GM19324 (cell line): ENCODE measurements at regions not wholly inside any gene's neighbourhood (a gene's known extent, or its start where the extent isn't known, plus 50 kb on each side); places are given as distances from the start of the nearest gene placed in this dataset.
"Not testable (repeated sequence)": the region's sequence is repeated elsewhere in the genome, so short reads cannot be mapped to it uniquely, and the experiment has no call there.

Source experiments
- ATAC-seq: cut with Tn5 transposase; IDR thresholded peaks from one replicate; pipeline ENCODE4 v1.9.1; 2021; ENCODE audit warnings: mild to moderate bottlenecking, moderate library complexity; ENCODE audit not compliant: unreplicated experiment, low FRiP score

GRCh38 chr2:88396209-88396608 lies 56.3 kb downstream of the FOXI3 start:
- ATAC-seq = no peak

- ATAC-seq = no peak
Measured at GRCh38 chr2:88377641-88377991, 74.9 kb downstream of the FOXI3 start.

DNA sequence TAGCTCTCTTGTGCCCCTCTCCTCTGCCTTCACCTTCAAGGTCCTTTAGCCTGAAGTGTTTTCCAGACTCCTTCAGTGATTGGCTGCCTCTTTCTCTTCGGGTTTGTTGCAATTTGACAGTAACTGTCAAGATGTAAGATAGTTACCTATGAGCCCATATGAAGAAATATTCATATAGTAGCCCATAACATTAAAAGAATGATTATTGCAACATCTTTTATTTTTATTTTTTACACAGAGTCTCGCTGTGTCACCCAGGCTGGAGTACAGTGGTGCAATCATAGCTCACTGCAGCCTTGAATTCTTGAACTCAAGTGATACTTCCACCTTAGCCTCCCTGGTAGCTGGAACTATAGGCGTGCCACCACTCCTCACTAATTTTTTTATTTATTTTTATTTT lies 80.5 kb downstream of the FOXI3 start:
- no peak for ATAC-seq

DNA sequence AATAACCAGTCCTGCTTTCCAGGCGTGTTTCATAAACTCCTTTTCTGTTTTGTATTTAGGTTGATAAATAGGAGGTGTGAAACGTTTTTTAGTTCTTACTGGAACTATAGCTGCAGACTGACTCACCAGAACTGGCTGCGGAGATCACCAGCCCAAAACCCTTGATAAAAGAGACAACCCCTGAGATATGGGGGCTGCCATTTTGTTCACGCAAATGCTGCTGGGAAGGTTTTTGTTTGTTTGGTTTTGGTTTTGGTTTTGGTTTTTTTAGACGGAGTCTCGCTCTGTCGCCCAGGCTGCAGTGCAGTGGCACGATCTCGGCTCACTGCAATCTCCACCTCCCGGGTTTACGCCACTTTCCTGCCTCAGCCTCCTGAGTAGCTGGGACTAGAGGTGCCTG lies 87.1 kb downstream of the FOXI3 start:
- not testable (repeated sequence) for ATAC-seq

GRCh38 chr2:88355486-88355885 lies 97.0 kb downstream of the FOXI3 start:
- ATAC-seq = no peak

DNA sequence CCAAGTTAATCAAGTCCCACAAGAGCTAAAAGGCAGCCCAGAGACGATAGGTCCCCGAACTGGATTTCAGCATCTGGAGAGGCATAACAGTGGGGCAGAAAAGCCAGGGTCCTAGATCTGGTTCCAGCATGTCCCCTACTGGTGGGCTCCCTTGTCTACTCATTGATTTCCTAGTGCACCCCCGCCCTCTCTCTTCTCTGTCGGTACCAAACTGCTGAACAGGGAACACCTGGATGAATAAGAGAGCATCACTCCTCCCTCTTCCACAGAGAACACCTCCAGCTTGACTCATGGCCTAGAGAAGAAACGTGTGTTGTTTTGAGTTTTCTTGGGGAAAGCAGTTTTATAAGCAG lies 101.3 kb downstream of the FOXI3 start:
- ATAC-seq = no peak

GRCh38 chr2:88350331-88351248 lies 101.9 kb downstream of the FOXI3 start:
- peak; percentile 56 for ATAC-seq

DNA sequence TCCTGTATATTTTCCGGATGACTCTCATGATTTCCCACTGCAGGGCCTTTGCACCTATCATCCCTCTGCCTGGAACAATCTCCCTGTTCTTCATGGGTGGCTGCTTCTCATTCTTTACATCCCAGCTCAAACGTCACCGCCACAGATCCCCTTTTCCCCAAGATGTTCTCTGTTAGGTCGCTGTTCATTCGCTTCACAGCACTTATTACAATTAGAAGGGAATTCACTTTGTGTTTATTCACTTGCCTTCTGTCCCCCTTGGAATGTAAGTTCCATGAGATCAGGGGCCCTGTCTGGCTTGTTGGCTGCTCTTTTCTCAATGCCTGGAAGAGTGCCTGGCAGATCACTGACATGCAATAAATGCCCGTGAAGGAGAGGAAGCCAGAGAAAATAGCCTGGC lies 106.7 kb downstream of the FOXI3 start:
- no peak for ATAC-seq

GRCh38 chr2:88342749-88343148 lies 109.7 kb downstream of the FOXI3 start:
- ATAC-seq = no peak

DNA sequence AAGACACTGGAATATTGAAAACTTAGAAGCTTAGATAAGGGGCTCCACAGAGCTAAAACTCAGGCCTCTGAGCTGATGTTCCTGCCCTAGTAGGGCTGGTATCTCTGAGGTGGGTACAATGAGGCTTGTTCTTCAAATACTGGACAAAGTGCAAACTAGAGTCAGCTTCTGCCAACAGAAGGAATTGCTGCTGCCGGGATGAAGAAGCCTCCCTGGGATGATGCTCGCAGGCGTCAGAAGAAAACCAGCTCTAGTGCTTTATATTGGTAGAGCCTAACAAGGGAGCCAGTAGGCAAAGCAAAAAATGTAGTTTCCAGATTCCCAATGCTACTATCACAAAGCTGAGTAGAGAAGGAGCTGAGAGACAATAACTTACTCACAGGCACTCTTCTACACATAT lies 118.1 kb downstream of the FOXI3 start:
- no peak for ATAC-seq

DNA sequence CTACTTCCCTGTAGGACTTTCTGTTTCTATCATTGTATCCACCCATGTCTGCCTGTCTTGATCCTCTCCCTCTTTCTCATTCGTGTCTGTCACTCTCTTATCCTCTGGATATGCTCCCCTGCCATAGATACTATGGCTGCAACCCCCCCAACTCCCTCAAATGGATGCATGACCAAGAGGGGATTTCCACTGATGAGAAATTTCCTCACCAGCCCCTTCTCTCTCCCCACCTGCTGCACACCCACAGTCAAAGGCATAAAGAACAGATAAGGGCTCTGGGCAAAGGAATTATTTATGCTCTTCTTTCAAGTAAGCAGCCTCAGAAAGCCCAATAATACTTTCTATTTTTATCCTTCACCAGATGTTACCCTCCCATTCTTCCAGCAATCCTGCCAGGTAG lies 121.3 kb downstream of the FOXI3 start:
- ATAC-seq = no peak

DNA sequence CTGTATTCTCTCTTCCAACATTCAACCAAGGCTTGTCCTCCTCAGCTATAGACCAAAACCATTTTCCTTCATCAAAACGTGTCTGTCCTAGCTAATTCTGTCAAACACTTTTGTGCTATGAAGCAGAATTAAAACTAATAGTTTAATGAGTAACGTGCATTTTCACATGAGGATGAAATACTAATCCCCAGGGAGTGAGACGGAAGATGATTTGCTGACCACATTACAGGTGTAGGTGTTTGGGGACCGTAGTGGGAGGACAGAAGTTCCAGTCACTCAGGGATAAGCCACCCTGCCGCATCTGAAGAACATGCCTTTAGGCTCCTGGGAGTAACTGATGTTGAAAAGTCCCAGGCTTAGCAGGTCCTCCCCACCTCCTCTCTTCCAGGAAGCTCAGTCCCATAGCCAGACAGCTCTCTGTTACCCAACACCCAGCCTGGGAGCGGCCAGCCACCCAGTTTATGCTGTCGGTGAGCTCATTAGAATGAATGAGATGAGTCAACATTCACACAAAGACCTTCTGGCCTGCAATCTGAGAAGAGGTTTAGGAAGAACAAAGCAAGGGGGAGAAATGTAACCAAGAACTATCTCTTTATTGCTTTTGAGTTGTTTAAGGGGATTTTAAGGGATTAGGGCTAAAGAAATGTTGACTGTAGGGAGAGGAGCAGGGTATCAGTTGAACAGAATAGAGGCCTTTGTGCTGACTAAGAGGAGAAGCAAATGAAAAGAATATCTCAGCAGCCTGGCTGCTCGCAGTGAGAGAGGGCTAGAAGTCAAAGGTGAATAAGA lies 122.5 kb downstream of the FOXI3 start:
- peak; percentile 70 for ATAC-seq

GRCh38 chr2:88321449-88322248 lies 130.8 kb downstream of the FOXI3 start:
- no peak for ATAC-seq

DNA sequence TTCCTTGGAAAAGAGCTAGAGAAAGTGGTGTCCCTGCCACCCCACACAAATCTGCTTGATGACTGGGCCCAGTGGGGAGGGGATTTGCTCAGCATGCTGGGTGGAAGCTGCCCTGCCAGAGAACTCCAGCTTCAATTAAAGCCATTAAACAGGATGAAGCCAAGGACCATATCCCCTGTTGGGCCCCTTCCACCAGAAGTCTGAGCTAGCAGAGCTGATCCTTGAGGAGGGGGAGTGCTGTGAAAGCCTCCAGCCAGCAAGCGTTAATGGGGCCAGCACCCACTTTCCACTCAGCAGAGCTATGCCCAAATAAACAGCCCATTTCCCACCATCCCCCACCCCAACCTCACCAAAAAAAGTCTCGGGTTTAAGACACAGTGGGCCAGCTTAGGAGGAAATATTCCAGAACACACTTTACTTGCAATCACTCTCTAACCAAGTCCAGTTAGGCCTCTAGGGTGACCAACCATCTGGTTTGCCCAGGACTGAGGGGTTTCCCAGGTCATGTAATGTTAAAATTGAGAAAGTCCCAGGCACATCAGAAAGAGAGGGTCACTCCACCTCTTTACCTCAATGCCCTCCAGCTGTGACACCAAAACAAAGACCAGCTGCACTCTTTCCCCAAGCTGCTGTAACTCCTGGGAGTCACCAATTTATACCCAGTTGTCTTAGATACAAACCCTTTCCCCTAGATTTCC lies 132.3 kb downstream of the FOXI3 start:
- ATAC-seq = no peak

- no peak for ATAC-seq
Measured at GRCh38 chr2:88318956-88319330, 133.6 kb downstream of the FOXI3 start.

- ATAC-seq = no peak
Measured at GRCh38 chr2:88318071-88318955, 134.2 kb downstream of the FOXI3 start.

GRCh38 chr2:88310787-88311186 lies 140.6 kb downstream of the THNSL2 start:
- no peak for ATAC-seq

- ATAC-seq = no peak
Measured at GRCh38 chr2:88307817-88308216, 137.7 kb downstream of the THNSL2 start.

- ATAC-seq = no peak
Measured at GRCh38 chr2:88303865-88304264, 133.7 kb downstream of the THNSL2 start.
